Osteoblast (primary cell): ENCODE measurements at regions not wholly inside any gene's neighbourhood (a gene's known extent, or its start where the extent isn't known, plus 50 kb on each side); places are given as distances from the start of the nearest gene placed in this dataset.

Experiments used
- DNase-seq: peaks from one replicate; pipeline ENCODE4 v3.0.0; 2011; ENCODE audit warnings: low spot score, mixed read lengths; ENCODE audit not compliant: insufficient read length; ENCODE audit errors: missing footprints
- H2AFZ ChIP-seq: 2 replicates; pipeline ENCODE4 v1.6.0; 2011; ENCODE audit warnings: mild to moderate bottlenecking, low read length
- H3K27ac ChIP-seq: 2 replicates; pipeline ENCODE4 v1.5.1; 2011; ENCODE audit warnings: mild to moderate bottlenecking, low read depth, low read length, moderate library complexity
- H3K27me3 ChIP-seq: 2 replicates; pipeline ENCODE4 v1.6.0; 2012; ENCODE audit warnings: mild to moderate bottlenecking, control low read depth, inconsistent platforms, low read length, moderate library complexity; ENCODE audit not compliant: insufficient read depth
- H3K36me3 ChIP-seq: 2 replicates; pipeline ENCODE4 v1.5.1; 2011; ENCODE audit warnings: mild to moderate bottlenecking, low read length, control low read depth, moderate library complexity; ENCODE audit not compliant: insufficient read depth
- H3K4me1 ChIP-seq: 2 replicates; pipeline ENCODE4 v1.5.1; 2011; ENCODE audit warnings: mild to moderate bottlenecking, low read length, control low read depth, moderate library complexity; ENCODE audit not compliant: insufficient read depth
- H3K4me2 ChIP-seq: 2 replicates; pipeline ENCODE4 v1.6.0; 2011; ENCODE audit warnings: mild to moderate bottlenecking, low read length; ENCODE audit not compliant: insufficient read depth
- H3K4me3 ChIP-seq: fragments of 200-600 bp; sonication (generic); 3 replicates; pipeline ENCODE4 v1.5.1; 2012; ENCODE audit warnings: mild to moderate bottlenecking, low read length, inconsistent platforms; ENCODE audit not compliant: insufficient read depth
- H3K79me2 ChIP-seq: 2 replicates; pipeline ENCODE4 v1.6.0; 2012; ENCODE audit warnings: mild to moderate bottlenecking, low read length, control low read depth, inconsistent platforms; ENCODE audit not compliant: insufficient read depth
- H3K9me3 ChIP-seq: 2 replicates; pipeline ENCODE4 v1.5.1; 2011; ENCODE audit warnings: low read depth, low read length, control low read depth
- H4K20me1 ChIP-seq: 2 replicates; pipeline ENCODE4 v1.6.0; 2012; ENCODE audit warnings: mild to moderate bottlenecking, low read length, control low read depth; ENCODE audit not compliant: insufficient read depth
- CTCF ChIP-seq: IDR thresholded peaks from 2 replicates; pipeline ENCODE4 v1.5.1; 2011; ENCODE audit warnings: mild to moderate bottlenecking, low read depth, low read length, moderate library complexity; ENCODE audit errors: extremely low read depth

- no peaks in the 10 kb centered on the region for H3K36me3 ChIP-seq
- no peak for DNase-seq
- H3K27me3 ChIP-seq, result no peaks in the 10 kb centered on the region
Observed at GRCh38 chr1:216884614-216885229, 161.5 kb upstream of the ESRRG start.

GRCh38 chr1:216883518-216883917, 160.3 kb upstream of the ESRRG start:
- no peak for TF ChIP-seq CTCF
- Histone ChIP-seq H3K4me3 (no peak overlapping the region), H3K79me2 (no peaks in the 10 kb centered on the region), H2AFZ (no peak overlapping the region), H3K9me3 (no peaks in the 10 kb centered on the region), H4K20me1 (no peaks in the 10 kb centered on the region), H3K36me3 (no peaks in the 10 kb centered on the region), H3K4me1 (no peaks in the 10 kb centered on the region), H3K4me2 (no peak overlapping the region), H3K27me3 (no peaks in the 10 kb centered on the region), H3K27ac (no peak overlapping the region)
- DNase-seq, result no peak

More at GRCh38 chr1:216884614-216885229, 161.5 kb upstream of the ESRRG start:
- Histone ChIP-seq H2AFZ (no peak overlapping the region), H3K4me1 (no peaks in the 10 kb centered on the region), H3K4me2 (no peak overlapping the region), H3K27ac (no peak overlapping the region), H4K20me1 (no peaks in the 10 kb centered on the region), H3K4me3 (no peak overlapping the region), H3K79me2 (no peaks in the 10 kb centered on the region), H3K9me3 (no peaks in the 10 kb centered on the region)
- TF ChIP-seq CTCF, result no peak

GRCh38 chr1:216881695-216882094, 158.5 kb upstream of the ESRRG start:
- H3K4me3 ChIP-seq, result no peak overlapping the region
- H3K4me1 ChIP-seq, result no peaks in the 10 kb centered on the region
- H3K4me2 ChIP-seq, result no peak overlapping the region
- H3K27me3 ChIP-seq, result no peaks in the 10 kb centered on the region
- no peaks in the 10 kb centered on the region for H3K9me3 ChIP-seq
- H3K27ac ChIP-seq, result no peak overlapping the region
- H2AFZ ChIP-seq, result no peak overlapping the region
- DNase-seq, result no peak
- no peaks in the 10 kb centered on the region for H4K20me1 ChIP-seq
- H3K79me2 ChIP-seq, result no peaks in the 10 kb centered on the region
- H3K36me3 ChIP-seq, result no peaks in the 10 kb centered on the region
- TF ChIP-seq CTCF, result no peak

GRCh38 chr1:216866714-216867113, 143.5 kb upstream of the ESRRG start:
- H3K27me3 ChIP-seq, result no peaks in the 10 kb centered on the region
- H3K9me3 ChIP-seq, result no peaks in the 10 kb centered on the region
- TF ChIP-seq CTCF, result no peak

More at GRCh38 chr1:216866714-216867113, 143.5 kb upstream of the ESRRG start:
- no peak overlapping the region for H2AFZ ChIP-seq
- no peak overlapping the region for H3K4me3 ChIP-seq
- no peaks in the 10 kb centered on the region for H3K4me1 ChIP-seq
- H3K79me2 ChIP-seq, result no peaks in the 10 kb centered on the region
- no peaks in the 10 kb centered on the region for H4K20me1 ChIP-seq
- no peak overlapping the region for H3K27ac ChIP-seq
- H3K36me3 ChIP-seq, result no peaks in the 10 kb centered on the region
- H3K4me2 ChIP-seq, result no peak overlapping the region
- DNase-seq, result no peak
